Natural killer cell (primary cell): ENCODE measurements at regions not wholly inside any gene's neighbourhood (a gene's known extent, or its start where the extent isn't known, plus 50 kb on each side); places are given as distances from the start of the nearest gene placed in this dataset.

Source experiments
- ATAC-seq, 3 donors: fragments of 150-1000 bp in 2 of 3; fragments of 200-7000 bp in 1 of 3; cut with Tn5 transposase; 1 replicate in 1 of 3; 2 replicates in 2 of 3; pipeline ENCODE4 v1.10.0; 2021; ENCODE audit warnings: mild to moderate bottlenecking in 2 of 3, moderate library complexity in 2 of 3
- DNase-seq, 2 donors: peaks; one replicate each; pipeline versions ENCODE4 v3.0.0 to v3.0.0-alpha.2; 2013 to 2021; ENCODE audit warnings: mixed read lengths in 1 of 2
- H3K27ac ChIP-seq: one replicate; pipeline ENCODE4 v1.5.1; 2013; ENCODE audit warnings: mild to moderate bottlenecking, low read length
- H3K27me3 ChIP-seq: one replicate; pipeline ENCODE4 v1.6.1; 2013; ENCODE audit warnings: low read length; ENCODE audit not compliant: control insufficient read depth, insufficient read depth
- H3K36me3 ChIP-seq: one replicate; pipeline ENCODE4 v1.6.1; 2013; ENCODE audit warnings: low read length; ENCODE audit not compliant: control insufficient read depth, insufficient read depth
- H3K4me1 ChIP-seq: one replicate; pipeline ENCODE4 v1.6.1; 2013; ENCODE audit warnings: low read length; ENCODE audit not compliant: control insufficient read depth, insufficient read depth
- H3K4me3 ChIP-seq: one replicate; pipeline ENCODE4 v1.5.1; 2013; ENCODE audit warnings: low read length
- H3K9me3 ChIP-seq: one replicate; pipeline ENCODE4 v1.6.1; 2013; ENCODE audit warnings: low read length; ENCODE audit not compliant: control insufficient read depth, insufficient read depth
- H3K27ac Mint-ChIP-seq, 2 donors: one replicate each; pipeline ENCODE4 v1.8.0; 2022; ENCODE audit warnings: mild to moderate bottlenecking in 2 of 2, mixed read lengths in 2 of 2, moderate library complexity in 1 of 2
- H3K27me3 Mint-ChIP-seq, 2 donors: one replicate each; pipeline ENCODE4 v1.8.0; 2022; ENCODE audit warnings: low read depth in 2 of 2, mixed read lengths in 2 of 2
- H3K36me3 Mint-ChIP-seq: one replicate; pipeline ENCODE4 v1.8.0; 2022; ENCODE audit warnings: mixed read lengths
- H3K4me1 Mint-ChIP-seq, 2 donors: one replicate each; pipeline ENCODE4 v1.8.0; 2022; ENCODE audit warnings: mixed read lengths in 2 of 2
- H3K4me3 Mint-ChIP-seq: one replicate; pipeline ENCODE4 v1.8.0; 2022; ENCODE audit warnings: mild to moderate bottlenecking, moderate library complexity, mixed read lengths
- H3K9me3 Mint-ChIP-seq, 2 donors: one replicate each; pipeline ENCODE4 v1.8.0; 2022; ENCODE audit warnings: mixed read lengths in 2 of 2
- WGBS: methylation state at CpG from one replicate; pipeline ENCODE4 v1.1.7; 2013; ENCODE audit warnings: missing lambda C conversion rate; ENCODE audit not compliant: insufficient coverage; 5-methylcytosine and 5-hydroxymethylcytosine counted together
- intact Hi-C: fragments of 100-400 bp; cut with micrococcal nuclease; formaldehyde crosslinking; loops from one replicate; pipeline ENCODE4 v1.14.2; 2022
- TF ChIP-seq, protein P1 (sequence below): fragments of 200-600 bp; IDR thresholded peaks from one replicate; pipeline ENCODE4 v1.8.0; 2022; ENCODE audit warnings: antibody characterized with exemption

DNA sequence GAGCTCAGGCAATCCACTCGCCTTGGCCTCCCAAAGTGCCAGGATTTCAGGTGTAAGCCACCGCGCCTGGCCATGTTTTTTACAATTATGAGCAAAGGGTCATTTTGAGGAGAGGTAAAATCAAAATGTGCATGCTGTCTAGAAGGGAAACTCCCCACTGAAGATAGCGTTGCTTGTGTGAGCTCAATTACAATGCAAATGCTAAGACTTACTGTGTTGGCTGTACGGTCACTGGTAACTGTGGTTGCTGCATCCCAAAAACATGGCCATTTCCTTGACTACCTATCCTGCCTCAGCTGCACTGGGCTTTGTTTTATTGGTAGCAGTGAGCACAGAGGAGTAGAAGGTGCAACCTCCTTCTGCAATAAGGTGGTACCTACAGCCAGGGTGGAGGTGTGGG is 77.4 kb upstream of the SPATA31E1 start:
- no peaks in the 10 kb centered on the region for H3K36me3 Mint-ChIP-seq
- 90% methylated on average over 5 of the region's 5 CpGs for WGBS
- Histone ChIP-seq H3K36me3 (no peaks in the 10 kb centered on the region), H3K4me3 (no peak overlapping the region), H3K4me1 (no peaks in the 10 kb centered on the region), H3K9me3 (no peaks in the 10 kb centered on the region), H3K27ac (no peak overlapping the region), H3K27me3 (no peaks in the 10 kb centered on the region)
- H3K27me3 Mint-ChIP-seq = peaks cover 3 to 23% of the 10 kb centered on the region in 2 donors
- no peak overlapping the region for H3K4me3 Mint-ChIP-seq
- TF ChIP-seq, protein P1, sequence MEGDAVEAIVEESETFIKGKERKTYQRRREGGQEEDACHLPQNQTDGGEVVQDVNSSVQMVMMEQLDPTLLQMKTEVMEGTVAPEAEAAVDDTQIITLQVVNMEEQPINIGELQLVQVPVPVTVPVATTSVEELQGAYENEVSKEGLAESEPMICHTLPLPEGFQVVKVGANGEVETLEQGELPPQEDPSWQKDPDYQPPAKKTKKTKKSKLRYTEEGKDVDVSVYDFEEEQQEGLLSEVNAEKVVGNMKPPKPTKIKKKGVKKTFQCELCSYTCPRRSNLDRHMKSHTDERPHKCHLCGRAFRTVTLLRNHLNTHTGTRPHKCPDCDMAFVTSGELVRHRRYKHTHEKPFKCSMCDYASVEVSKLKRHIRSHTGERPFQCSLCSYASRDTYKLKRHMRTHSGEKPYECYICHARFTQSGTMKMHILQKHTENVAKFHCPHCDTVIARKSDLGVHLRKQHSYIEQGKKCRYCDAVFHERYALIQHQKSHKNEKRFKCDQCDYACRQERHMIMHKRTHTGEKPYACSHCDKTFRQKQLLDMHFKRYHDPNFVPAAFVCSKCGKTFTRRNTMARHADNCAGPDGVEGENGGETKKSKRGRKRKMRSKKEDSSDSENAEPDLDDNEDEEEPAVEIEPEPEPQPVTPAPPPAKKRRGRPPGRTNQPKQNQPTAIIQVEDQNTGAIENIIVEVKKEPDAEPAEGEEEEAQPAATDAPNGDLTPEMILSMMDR = no peak
- DNase-seq (no peak), ATAC-seq (no peak)
- no peak overlapping the region for H3K27ac Mint-ChIP-seq
- no peaks in the 10 kb centered on the region for H3K9me3 Mint-ChIP-seq
- H3K4me1 Mint-ChIP-seq = no peaks in the 10 kb centered on the region
- intact Hi-C loops = no loop called here

DNA sequence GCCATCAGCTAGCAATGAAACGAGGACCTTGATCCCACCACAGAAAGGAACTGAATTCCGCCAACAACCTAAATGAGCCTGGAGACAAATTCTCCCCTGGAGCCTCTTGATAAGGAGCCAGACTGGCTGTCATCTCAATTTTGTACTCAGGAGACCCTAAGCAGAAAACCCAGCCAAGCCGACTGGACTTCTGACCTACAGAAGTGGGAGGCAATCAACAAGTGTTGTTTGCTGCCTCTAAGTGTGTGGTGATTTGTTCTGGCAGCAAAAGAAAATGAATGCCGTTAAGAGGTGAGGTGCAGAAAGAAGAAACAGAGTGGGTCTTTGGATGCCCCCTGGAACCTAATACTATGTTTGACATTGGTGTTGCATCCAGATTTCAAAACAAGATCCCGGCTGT is 72.7 kb upstream of the SPATA31E1 start:
- intact Hi-C loops = no loop called here

DNA sequence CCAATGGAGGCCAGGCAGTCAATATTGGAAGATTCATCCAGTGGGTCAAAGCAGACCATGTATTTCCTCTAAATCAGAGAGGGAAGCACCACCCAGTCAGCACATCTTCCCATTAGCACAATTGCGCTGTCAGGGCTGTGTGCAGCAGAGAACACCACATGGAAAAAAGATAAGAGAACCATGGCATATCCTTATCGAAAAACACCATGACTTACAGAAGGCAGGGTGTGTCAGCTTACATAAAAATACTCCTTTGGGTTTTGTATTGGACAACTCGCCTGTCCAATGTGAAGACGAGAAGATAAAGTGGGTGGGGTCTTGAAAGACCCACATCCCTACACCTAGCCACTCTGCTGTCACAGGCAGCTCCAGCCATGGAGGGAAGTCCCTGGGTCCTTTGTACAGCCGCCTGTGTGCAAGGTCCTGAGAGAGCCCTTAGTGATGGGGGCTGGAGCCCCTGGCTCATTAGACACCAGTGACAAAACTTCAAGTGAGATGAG is 71.9 kb upstream of the SPATA31E1 start:
- Histone ChIP-seq H3K36me3 (no peaks in the 10 kb centered on the region), H3K27ac (no peak overlapping the region), H3K4me1 (no peaks in the 10 kb centered on the region), H3K9me3 (no peaks in the 10 kb centered on the region), H3K4me3 (no peak overlapping the region), H3K27me3 (no peaks in the 10 kb centered on the region)
- Mint-ChIP-seq H3K4me3 (no peak overlapping the region), H3K27ac (no peak overlapping the region), H3K4me1 (no peaks in the 10 kb centered on the region), H3K27me3 (peaks cover 0 to 17% of the 10 kb centered on the region in 2 donors), H3K36me3 (no peaks in the 10 kb centered on the region), H3K9me3 (no peaks in the 10 kb centered on the region)
- no peak for ATAC-seq
- TF ChIP-seq, protein P1 = no peak
- no peak for DNase-seq
- 79% methylated on average over 5 of the region's 5 CpGs for WGBS
- intact Hi-C loops = no loop called here

More for the DNA sequence above, 72.7 kb upstream of the SPATA31E1 start:
- ATAC-seq (no peak), DNase-seq (no peak)
- Mint-ChIP-seq H3K27ac (no peak overlapping the region), H3K36me3 (no peaks in the 10 kb centered on the region), H3K4me3 (no peak overlapping the region), H3K4me1 (no peaks in the 10 kb centered on the region), H3K27me3 (peaks cover 0 to 17% of the 10 kb centered on the region in 2 donors), H3K9me3 (no peaks in the 10 kb centered on the region)
- 83% methylated on average over 5 of the region's 5 CpGs for WGBS
- H3K27ac ChIP-seq = no peak overlapping the region
- no peaks in the 10 kb centered on the region for H3K27me3 ChIP-seq
- H3K4me1 ChIP-seq = no peaks in the 10 kb centered on the region
- H3K36me3 ChIP-seq = no peaks in the 10 kb centered on the region
- TF ChIP-seq, protein P1 = no peak
- no peaks in the 10 kb centered on the region for H3K9me3 ChIP-seq
- no peak overlapping the region for H3K4me3 ChIP-seq
